ENCODE measurements at regions not wholly inside any gene's neighbourhood (a gene's known extent, or its start where the extent isn't known, plus 50 kb on each side); places are given as distances from the start of the nearest gene placed in this dataset.

DNA sequence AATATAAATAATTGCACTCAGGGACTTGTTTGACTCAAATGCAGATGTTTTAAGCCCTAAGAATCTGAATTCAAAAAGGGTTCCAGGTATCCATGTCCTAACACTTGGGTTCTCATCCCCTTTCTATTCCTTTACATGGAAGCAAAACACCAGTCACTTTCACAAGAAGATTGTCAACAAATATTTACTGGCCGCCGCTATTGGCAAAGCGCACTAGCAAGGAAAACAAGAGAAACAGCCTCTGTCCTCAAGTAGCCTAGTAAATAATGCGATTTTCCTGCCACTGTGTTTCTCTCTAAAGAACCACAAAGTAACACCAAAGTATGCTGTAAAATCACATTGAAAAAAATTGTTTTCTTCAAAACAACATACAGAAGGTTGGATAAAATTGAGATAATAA, 66.7 kb upstream of the EZH2 start:
- DNase-seq, result no peak

DNA sequence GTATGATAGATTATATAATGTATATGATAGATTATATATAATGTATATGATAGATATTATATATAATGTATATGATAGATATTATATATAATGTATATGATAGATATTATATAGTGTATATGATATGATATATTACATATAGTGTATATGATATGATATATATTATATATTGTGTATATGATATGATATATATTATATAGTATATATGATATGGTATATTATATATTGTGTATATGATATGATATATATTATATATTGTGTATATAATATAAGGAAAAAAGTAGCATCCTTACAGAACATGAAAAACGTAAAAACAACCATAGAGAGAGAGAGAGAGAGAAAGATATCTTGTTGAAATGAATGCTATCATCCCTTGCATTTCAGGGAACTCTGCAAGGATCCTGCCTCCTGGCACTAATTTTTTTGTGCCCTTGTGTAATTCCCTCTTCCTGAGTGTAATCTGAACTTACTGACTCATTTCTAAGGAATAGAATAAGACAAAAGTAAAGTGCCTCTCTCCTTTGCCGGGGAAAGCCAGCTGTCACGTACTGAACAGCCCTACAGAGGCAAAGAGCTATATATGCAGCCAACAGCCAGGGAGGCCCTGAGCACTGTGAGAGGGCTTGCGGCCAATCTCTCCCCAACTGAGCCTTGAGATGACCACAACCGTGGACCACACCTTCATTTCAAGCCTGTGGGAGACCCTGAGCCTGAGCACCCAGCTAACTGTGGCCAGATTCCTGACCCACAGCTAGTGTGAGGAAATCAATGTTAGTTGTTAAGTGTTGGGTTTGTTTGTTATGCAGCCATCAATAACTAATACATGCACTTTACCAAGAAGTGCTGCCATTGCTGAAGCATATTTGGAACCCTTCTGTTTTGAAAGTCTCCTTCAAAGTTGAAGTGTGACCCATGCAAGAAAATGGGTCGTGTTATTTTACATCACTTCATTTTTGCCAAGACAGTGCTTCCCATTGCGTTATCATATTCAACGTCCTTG, 61.1 kb upstream of the EZH2 start:
- no peak for DNase-seq

DNA sequence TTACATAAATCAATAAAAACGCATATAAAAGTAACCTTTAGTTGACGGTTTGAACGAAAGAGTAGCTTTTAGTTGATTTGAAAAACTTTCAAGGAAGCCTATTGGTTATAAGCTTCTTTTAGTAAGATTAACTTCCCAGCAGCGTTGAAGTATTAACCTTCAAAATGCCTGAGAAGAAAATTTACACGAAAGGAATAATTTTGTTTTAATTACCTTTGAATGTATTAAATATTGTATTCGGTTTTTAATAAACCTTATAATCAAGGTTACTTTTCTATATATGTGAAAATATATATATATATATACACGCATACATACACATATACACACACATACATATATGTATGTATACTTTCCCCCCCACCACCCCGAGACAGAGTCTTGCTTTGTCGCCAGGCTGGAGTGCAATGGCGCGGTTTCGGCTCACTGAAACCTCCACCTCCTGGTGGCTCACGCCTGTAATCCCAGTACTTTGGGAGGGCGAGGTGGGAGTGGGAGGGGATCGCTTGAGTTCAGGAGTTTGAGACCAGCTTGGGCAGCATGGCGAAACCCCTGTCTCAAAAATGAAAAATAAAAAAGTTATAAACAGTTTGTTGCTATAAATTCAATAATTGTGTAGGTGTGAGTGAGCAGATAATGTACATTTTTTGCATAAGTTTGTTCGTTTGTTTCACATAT, 57.6 kb upstream of the EZH2 start:
- peak; percentile 75 for DNase-seq

DNA sequence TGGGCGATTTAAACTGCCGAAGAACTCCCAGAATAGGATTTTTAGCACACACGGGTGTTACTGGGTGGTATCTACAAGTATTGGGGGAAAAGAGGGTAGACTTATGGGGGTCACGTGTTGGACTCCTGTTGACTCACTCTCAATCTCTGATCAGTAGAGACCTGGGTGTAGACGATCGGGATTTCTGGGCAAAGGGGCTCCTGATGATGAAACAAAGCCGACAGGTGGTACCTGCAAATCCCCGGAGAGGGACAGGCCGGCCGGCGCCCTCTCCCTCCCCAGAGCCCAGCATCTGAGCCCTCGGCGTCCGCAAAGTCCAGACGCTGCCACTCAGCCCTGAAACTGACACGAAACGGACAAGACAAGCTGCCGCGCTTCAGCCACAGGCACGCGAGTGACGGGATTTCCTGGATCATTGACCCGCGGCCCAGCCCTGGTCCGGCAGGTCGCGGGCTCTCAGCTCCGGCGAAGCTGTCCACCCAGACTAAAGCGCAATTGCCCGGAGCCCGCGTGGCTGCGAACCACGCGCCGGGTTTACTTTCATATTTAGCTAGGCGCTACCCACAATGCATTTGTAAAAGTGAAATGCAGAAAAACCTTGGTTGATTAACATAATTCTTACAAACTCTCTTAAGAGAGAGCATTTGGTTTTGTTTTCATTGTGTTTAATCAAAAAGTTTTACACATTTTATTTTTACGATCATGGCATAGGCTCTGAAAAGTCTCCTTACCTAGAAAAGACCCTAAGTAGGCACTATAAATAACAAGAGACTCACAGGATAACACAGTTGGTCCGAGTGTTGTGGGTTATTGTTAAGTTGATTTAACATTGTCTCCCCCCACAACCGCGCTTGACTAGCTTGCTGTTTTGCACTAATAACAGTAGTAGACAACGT, 56.9 kb upstream of the EZH2 start:
- peak; percentile 66 for DNase-seq

DNA sequence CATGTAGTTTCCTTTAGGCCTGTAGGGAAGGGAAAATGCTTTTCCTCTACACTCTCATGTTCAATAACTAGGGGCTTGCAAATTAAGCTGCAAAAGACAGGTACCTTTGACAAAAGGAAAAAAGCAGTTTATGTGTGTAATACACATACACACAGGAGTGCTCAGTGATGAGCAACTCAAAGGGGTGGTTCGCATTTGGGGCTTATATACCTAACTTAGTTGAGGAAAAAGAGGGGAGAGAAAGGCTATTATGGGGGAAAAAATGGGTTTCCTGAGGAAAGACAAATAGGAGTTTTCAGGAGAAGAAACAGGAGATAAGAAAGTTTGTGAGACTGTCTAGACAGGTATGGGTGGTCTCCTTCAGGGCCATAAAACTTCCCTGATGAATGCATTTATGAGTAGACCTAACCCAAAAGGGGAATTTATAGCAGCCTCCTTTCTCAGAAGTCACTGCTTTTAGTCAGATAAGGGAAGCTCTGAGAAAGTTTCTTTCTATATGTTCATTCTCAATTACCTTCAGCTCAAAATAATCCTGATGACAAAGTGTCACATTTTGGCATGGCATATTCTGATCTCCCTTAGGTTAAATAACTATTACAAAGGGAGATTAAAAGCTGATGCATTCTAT, 55.2 kb upstream of the EZH2 start:
- DNase-seq, result no peak

DNA sequence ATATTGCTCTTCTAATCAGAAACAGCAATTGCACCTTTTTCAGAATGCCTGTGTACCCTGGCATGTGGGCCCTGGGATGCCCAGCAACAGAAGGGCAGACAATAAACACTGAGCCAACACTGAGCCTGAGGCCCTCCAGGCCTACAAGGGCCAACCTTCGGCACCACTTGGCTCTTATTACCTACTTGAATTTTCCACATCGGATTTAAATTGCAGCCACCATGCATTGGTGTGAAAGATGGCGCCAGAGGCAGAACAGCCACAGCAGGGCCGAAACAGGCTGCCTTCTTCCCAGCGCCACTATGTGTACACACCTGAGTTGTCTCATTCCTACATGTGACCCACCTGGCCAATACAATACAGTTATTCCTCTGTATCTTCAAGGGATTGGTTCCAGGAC, 51.4 kb upstream of the EZH2 start:
- DNase-seq, result no peak
